ENCODE measurements at regions not wholly inside any gene's neighbourhood (a gene's known extent, or its start where the extent isn't known, plus 50 kb on each side); places are given as distances from the start of the nearest gene placed in this dataset.

DNA sequence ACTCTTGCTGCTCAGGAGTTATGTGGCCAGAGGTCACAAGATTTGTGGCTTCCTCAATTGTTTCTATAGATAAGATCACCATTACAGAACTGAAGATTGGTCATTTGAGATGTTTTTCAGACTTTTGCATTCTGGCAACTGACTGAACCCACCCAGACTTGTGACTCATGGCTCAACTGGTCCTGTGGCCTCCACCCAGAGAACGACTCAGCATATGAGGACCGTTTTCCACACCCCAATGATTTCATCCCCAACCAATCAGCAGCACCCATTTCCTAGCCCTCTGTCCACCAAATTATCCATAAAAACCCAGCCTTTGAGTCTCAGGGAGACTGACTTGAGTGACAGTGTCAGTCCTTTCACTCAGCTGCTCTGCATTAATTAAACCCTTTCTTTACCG, 143.2 kb upstream of the ASIC2 start:
- no peak overlapping the region for H3K9ac ChIP-seq (ENCODE audit: low read length in 3 of 3)
- no peaks in the 10 kb centered on the region for H3K9me3 ChIP-seq (ENCODE audit: control insufficient read depth in 2 of 3, insufficient read depth in 1 of 3, low read length in 3 of 3)
- no peaks in the 10 kb centered on the region for H3K36me3 ChIP-seq (ENCODE audit: control insufficient read depth in 2 of 3, insufficient read depth in 3 of 3, low read length in 3 of 3)
- no peak overlapping the region for H3K4me3 ChIP-seq (ENCODE audit: low read length in 3 of 3)
- no peak for DNase-seq
- intact Hi-C loops (cut with DNase I) = no loop called here
- no peak for FAIRE-seq
- H3K27ac ChIP-seq (ENCODE audit: low read depth in 2 of 2, low read length in 2 of 2) = no peak overlapping the region
- H3K4me1 ChIP-seq (ENCODE audit: control insufficient read depth in 2 of 3, insufficient read depth in 2 of 3, low read depth in 1 of 3, low read length in 3 of 3) = no peaks in the 10 kb centered on the region
- H3K27me3 ChIP-seq (ENCODE audit: control insufficient read depth, insufficient read depth, low read length) = no peaks in the 10 kb centered on the region
- TF ChIP-seq, protein P1, sequence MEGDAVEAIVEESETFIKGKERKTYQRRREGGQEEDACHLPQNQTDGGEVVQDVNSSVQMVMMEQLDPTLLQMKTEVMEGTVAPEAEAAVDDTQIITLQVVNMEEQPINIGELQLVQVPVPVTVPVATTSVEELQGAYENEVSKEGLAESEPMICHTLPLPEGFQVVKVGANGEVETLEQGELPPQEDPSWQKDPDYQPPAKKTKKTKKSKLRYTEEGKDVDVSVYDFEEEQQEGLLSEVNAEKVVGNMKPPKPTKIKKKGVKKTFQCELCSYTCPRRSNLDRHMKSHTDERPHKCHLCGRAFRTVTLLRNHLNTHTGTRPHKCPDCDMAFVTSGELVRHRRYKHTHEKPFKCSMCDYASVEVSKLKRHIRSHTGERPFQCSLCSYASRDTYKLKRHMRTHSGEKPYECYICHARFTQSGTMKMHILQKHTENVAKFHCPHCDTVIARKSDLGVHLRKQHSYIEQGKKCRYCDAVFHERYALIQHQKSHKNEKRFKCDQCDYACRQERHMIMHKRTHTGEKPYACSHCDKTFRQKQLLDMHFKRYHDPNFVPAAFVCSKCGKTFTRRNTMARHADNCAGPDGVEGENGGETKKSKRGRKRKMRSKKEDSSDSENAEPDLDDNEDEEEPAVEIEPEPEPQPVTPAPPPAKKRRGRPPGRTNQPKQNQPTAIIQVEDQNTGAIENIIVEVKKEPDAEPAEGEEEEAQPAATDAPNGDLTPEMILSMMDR (IDR thresholded peaks at IDR 0.05; ENCODE audit: borderline replicate concordance, extremely low read depth, insufficient read depth) = no peak

DNA sequence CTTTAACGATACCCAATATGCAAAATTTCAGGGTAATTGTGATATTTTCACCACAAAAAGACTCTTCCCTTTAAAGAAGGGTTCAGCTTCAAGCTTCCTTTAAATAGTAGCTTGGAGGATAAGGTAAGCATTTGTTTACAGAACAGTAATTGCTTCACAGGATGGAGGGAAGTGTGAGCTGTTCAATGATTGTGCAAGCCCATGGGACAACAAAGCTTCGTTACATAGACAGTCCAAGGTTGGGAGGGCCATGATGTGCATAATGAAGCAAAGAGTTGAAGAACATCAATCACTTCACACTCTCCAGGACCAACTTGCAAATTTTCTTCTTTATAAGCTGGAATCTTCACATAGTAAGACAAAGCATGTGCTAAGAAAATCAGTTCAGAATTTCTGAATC, 145.0 kb upstream of the ASIC2 start:
- TF ChIP-seq, protein P1 (IDR thresholded peaks at IDR 0.05; ENCODE audit: borderline replicate concordance, extremely low read depth, insufficient read depth) = no peak
- FAIRE-seq (no peak), DNase-seq (no peak)
- intact Hi-C loops (cut with DNase I) = no loop called here
- H3K36me3 ChIP-seq (ENCODE audit: control insufficient read depth in 2 of 3, insufficient read depth in 3 of 3, low read length in 3 of 3) = no peaks in the 10 kb centered on the region
- H3K27me3 ChIP-seq (ENCODE audit: control insufficient read depth, insufficient read depth, low read length) = no peaks in the 10 kb centered on the region
- H3K27ac ChIP-seq (ENCODE audit: low read depth in 2 of 2, low read length in 2 of 2) = no peak overlapping the region
- no peaks in the 10 kb centered on the region for H3K4me1 ChIP-seq (ENCODE audit: control insufficient read depth in 2 of 3, insufficient read depth in 2 of 3, low read depth in 1 of 3, low read length in 3 of 3)
- H3K9me3 ChIP-seq (ENCODE audit: control insufficient read depth in 2 of 3, insufficient read depth in 1 of 3, low read length in 3 of 3) = no peaks in the 10 kb centered on the region
- H3K9ac ChIP-seq (ENCODE audit: low read length in 3 of 3) = no peak overlapping the region
- H3K4me3 ChIP-seq (ENCODE audit: low read length in 3 of 3) = no peak overlapping the region

DNA sequence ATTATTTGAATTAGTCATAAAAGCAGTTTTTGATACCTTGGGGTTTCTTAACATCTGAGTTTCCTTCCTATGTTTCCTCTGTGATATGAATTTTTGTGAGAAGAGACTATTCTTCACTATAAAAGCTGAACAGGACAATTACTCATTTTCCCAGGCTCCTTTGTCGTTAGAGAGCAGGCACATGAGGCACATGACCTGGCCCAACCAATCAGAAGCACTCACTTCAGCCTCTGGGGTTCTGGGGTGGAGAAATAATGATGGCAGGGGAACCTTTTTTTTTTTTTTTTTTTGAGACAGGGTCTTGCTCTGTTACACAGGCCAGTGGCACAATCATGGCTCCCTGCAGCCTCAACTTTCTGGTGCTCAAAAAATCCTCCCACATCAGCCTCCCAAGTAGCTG, 145.5 kb upstream of the ASIC2 start:
- H3K4me1 ChIP-seq (ENCODE audit: control insufficient read depth in 2 of 3, insufficient read depth in 2 of 3, low read depth in 1 of 3, low read length in 3 of 3) = no peaks in the 10 kb centered on the region
- DNase-seq = no peak
- TF ChIP-seq, protein P1 (IDR thresholded peaks at IDR 0.05; ENCODE audit: borderline replicate concordance, extremely low read depth, insufficient read depth) = no peak
- intact Hi-C loops (cut with DNase I) = no loop called here
- H3K27me3 ChIP-seq (ENCODE audit: control insufficient read depth, insufficient read depth, low read length) = no peaks in the 10 kb centered on the region
- no peak for FAIRE-seq
- no peak overlapping the region for H3K4me3 ChIP-seq (ENCODE audit: low read length in 3 of 3)
- no peaks in the 10 kb centered on the region for H3K9me3 ChIP-seq (ENCODE audit: control insufficient read depth in 2 of 3, insufficient read depth in 1 of 3, low read length in 3 of 3)
- H3K9ac ChIP-seq (ENCODE audit: low read length in 3 of 3) = no peak overlapping the region
- no peak overlapping the region for H3K27ac ChIP-seq (ENCODE audit: low read depth in 2 of 2, low read length in 2 of 2)
- no peaks in the 10 kb centered on the region for H3K36me3 ChIP-seq (ENCODE audit: control insufficient read depth in 2 of 3, insufficient read depth in 3 of 3, low read length in 3 of 3)

DNA sequence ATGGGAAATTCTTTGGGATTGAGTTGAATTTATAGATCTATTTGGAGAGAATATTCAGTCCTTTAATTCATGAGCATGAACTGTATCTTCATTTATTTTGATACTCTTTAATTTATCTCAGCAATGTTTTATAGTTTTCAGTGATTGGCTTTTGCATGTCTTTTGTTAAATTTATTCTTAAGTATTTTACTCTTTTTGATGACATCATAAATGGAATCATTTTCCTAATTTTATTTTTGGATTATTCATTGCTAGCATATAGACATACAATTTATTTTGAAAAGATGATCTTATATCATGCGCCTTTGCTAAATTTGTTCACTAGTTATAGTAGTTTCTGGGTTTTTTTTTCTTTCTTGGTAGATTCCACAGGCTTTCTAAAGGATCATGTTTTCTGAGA, 149.2 kb upstream of the ASIC2 start:
- no peak overlapping the region for H3K9ac ChIP-seq (ENCODE audit: low read length in 3 of 3)
- no peaks in the 10 kb centered on the region for H3K36me3 ChIP-seq (ENCODE audit: control insufficient read depth in 2 of 3, insufficient read depth in 3 of 3, low read length in 3 of 3)
- intact Hi-C loops (cut with DNase I) = no loop called here
- H3K27me3 ChIP-seq (ENCODE audit: control insufficient read depth, insufficient read depth, low read length) = no peaks in the 10 kb centered on the region
- TF ChIP-seq, protein P1 (IDR thresholded peaks at IDR 0.05; ENCODE audit: borderline replicate concordance, extremely low read depth, insufficient read depth) = no peak
- FAIRE-seq (peak; percentile 25), DNase-seq (no peak)
- H3K27ac ChIP-seq (ENCODE audit: low read depth in 2 of 2, low read length in 2 of 2) = no peak overlapping the region
- H3K4me3 ChIP-seq (ENCODE audit: low read length in 3 of 3) = no peak overlapping the region
- H3K9me3 ChIP-seq (ENCODE audit: control insufficient read depth in 2 of 3, insufficient read depth in 1 of 3, low read length in 3 of 3) = no peaks in the 10 kb centered on the region
- no peaks in the 10 kb centered on the region for H3K4me1 ChIP-seq (ENCODE audit: control insufficient read depth in 2 of 3, insufficient read depth in 2 of 3, low read depth in 1 of 3, low read length in 3 of 3)

Measured in kidney (tissue), 13 donors.